ENCODE measurements at regions not wholly inside any gene's neighbourhood (a gene's known extent, or its start where the extent isn't known, plus 50 kb on each side); places are given as distances from the start of the nearest gene placed in this dataset.

DNA sequence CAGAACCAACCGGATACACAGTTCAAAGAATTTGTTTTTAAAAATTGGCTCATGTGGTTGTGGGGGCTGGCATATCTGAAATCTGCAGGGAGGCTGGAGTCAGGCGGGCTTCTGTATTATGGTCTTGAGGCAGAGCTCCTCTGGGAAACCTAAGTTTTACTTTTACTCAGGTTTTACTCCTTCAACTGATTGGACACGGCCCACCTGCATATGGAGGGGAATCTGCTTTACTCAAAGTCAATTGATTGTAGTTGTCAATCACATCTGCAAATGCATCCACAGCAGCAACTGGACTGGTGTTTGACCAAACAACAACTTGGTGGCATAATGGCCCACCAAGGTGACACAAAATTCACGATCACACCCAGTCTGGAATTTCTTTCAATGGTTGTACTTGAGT lies 103.4 kb downstream of the ERMARD start:
- TF ChIP-seq, protein P1, sequence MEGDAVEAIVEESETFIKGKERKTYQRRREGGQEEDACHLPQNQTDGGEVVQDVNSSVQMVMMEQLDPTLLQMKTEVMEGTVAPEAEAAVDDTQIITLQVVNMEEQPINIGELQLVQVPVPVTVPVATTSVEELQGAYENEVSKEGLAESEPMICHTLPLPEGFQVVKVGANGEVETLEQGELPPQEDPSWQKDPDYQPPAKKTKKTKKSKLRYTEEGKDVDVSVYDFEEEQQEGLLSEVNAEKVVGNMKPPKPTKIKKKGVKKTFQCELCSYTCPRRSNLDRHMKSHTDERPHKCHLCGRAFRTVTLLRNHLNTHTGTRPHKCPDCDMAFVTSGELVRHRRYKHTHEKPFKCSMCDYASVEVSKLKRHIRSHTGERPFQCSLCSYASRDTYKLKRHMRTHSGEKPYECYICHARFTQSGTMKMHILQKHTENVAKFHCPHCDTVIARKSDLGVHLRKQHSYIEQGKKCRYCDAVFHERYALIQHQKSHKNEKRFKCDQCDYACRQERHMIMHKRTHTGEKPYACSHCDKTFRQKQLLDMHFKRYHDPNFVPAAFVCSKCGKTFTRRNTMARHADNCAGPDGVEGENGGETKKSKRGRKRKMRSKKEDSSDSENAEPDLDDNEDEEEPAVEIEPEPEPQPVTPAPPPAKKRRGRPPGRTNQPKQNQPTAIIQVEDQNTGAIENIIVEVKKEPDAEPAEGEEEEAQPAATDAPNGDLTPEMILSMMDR (IDR thresholded peaks at IDR 0.05) = no peak
- TF ChIP-seq POLR2A (IDR thresholded peaks at IDR 0.05) (no peak), EP300 (IDR thresholded peaks at IDR 0.05) (no peak)

Measured in gastroesophageal sphincter (tissue), 3 donors.